ENCODE measurements at regions not wholly inside any gene's neighbourhood (a gene's known extent, or its start where the extent isn't known, plus 50 kb on each side); places are given as distances from the start of the nearest gene placed in this dataset.

DNA sequence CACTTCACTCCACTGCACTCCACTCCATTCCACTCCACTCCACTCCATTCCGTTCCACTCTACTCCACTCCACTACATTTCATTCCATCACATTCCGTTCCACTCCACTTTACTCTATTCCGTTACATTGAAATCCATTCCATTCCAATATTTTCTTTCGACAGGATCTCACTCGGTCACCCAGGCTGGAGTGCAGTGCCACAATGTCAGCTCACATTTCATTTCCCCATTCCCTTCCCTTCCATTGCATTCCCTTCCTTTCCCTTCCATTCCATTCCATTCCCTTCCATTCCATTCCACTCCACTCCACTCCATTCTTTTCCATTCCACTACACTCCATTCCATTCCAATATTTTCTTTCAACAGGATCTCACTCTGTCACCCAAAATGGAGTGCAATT, 1407.6 kb upstream of the USP9Y start:
- no peak for DNase-seq (ENCODE audit: low read depth)

DNA sequence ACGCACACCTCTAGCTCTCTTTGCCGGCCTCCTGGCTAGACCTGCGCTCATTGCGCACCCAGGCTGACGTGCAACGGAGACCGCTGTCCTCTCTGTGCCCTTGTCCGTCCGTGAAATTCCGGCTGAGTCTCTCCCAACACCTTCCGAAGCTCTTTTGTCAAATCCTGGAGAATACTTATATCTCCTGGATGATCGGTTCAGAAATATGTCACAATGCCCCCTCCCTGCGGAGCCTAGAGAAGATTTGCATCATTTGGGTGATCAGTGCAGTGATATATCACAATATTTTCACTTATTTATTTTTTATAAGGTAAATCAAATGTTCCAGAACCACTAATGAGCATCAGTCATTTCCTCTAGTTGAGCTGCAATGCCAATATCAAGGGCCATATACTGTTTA, 1366.9 kb upstream of the USP9Y start:
- peak; percentile 5 for DNase-seq (ENCODE audit: low read depth)
